Breast epithelium (tissue), 4 donors: ENCODE measurements at regions not wholly inside any gene's neighbourhood (a gene's known extent, or its start where the extent isn't known, plus 50 kb on each side); places are given as distances from the start of the nearest gene placed in this dataset.

Experiments used
- DNase-seq, 2 donors: peaks; one replicate each; pipeline ENCODE4 v3.0.0-alpha.2; 2019; ENCODE audit warnings: low spot score in 2 of 2
- H3K27ac ChIP-seq, 2 donors: fragments of 200-600 bp; sonication (generic) in 1 of 2; one replicate each; pipeline ENCODE4 v1.5.1; 2016 to 2019; ENCODE audit warnings: mild to moderate bottlenecking in 1 of 2
- H3K27me3 ChIP-seq, 2 donors: fragments of 200-600 bp; sonication (generic) in 1 of 2; one replicate each; pipeline versions ENCODE4 v1.5.1 to v1.6.0; 2017 to 2019; ENCODE audit warnings: control low read depth in 1 of 2, mild to moderate bottlenecking in 1 of 2
- H3K36me3 ChIP-seq: fragments of 200-600 bp; one replicate; pipeline ENCODE4 v1.5.1; 2019
- H3K4me1 ChIP-seq, 2 donors: fragments of 200-600 bp; sonication (generic); one replicate each; pipeline ENCODE4 v1.5.1; 2016 to 2019; ENCODE audit warnings: control low read depth in 1 of 2
- H3K4me3 ChIP-seq, 3 donors: fragments of 200-600 bp; sonication (generic); 1 replicate in 2 of 3; 2 replicates in 1 of 3; pipeline ENCODE4 v1.5.1; 2016 to 2019; ENCODE audit warnings: mild to moderate bottlenecking in 3 of 3, moderate library complexity in 2 of 3
- H3K9me3 ChIP-seq, 2 donors: fragments of 200-600 bp; sonication (generic) in 1 of 2; one replicate each; pipeline ENCODE4 v1.5.1; 2016 to 2019; ENCODE audit warnings: control low read depth in 1 of 2
- POLR2A ChIP-seq: fragments of 450-650 bp; IDR thresholded peaks from one replicate; pipeline ENCODE4 v1.6.1; 2016; ENCODE audit warnings: antibody characterized with exemption, mild to moderate bottlenecking, moderate library complexity
- POLR2AphosphoS5 ChIP-seq, 3 donors: sonication (generic); formaldehyde crosslinking; IDR thresholded peaks; one replicate each; pipeline ENCODE4 v1.6.1; 2017; ENCODE audit warnings: antibody characterized with exemption in 3 of 3
- intact Hi-C: fragments of 100-400 bp; cut with DNase I; formaldehyde crosslinking; loops from one replicate; pipeline ENCODE4 v1.15.1; 2023; ENCODE audit warnings: low total_unique reads
- TF ChIP-seq, protein P1 (sequence below), 3 donors: fragments of 450-650 bp; IDR thresholded peaks; one replicate each; pipeline ENCODE4 v1.5.1; 2016 to 2017; ENCODE audit warnings: antibody characterized with exemption in 3 of 3, mild to moderate bottlenecking in 3 of 3, moderate library complexity in 3 of 3

DNA sequence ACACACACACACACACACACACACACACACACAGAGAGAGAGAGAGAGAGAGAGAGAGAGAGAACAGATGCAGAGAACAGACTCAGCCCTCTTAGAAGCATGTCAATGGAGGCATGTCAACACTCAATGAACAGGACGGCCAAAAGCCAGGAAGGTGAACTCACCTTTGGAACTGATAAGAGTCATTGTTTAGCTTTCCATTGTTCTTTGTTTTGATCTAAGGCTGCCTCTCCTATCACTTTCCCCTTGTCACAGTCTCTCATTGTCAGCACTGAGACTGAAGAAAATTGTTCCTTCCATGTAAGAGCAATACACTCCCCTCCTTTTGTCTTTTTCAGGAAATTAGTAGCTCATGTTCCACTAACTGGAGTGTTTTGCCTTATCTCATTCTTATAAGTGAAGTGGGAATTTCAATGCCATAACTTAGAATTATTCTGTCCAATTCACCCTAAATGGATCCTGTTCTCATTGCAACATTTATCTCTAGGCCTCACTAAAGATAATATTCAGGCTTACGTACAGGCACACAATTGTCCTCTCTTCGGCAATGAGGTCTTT is 218.0 kb downstream of the DUSP6 start:
- H3K36me3 ChIP-seq: no peaks in the 10 kb centered on the region
- TF ChIP-seq, protein P1, sequence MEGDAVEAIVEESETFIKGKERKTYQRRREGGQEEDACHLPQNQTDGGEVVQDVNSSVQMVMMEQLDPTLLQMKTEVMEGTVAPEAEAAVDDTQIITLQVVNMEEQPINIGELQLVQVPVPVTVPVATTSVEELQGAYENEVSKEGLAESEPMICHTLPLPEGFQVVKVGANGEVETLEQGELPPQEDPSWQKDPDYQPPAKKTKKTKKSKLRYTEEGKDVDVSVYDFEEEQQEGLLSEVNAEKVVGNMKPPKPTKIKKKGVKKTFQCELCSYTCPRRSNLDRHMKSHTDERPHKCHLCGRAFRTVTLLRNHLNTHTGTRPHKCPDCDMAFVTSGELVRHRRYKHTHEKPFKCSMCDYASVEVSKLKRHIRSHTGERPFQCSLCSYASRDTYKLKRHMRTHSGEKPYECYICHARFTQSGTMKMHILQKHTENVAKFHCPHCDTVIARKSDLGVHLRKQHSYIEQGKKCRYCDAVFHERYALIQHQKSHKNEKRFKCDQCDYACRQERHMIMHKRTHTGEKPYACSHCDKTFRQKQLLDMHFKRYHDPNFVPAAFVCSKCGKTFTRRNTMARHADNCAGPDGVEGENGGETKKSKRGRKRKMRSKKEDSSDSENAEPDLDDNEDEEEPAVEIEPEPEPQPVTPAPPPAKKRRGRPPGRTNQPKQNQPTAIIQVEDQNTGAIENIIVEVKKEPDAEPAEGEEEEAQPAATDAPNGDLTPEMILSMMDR (IDR thresholded peaks at IDR 0.05): no peak
- no peak for TF ChIP-seq POLR2AphosphoS5 (IDR thresholded peaks at IDR 0.05)
- no peak for TF ChIP-seq POLR2A
- no peaks in the 10 kb centered on the region for H3K27me3 ChIP-seq
- intact Hi-C loops: loop anchor here (5.0 kb wide), 1 partner anchor 647 kb away; no protein-coding TSS in a partner anchor
- no peak for DNase-seq
- no peaks in the 10 kb centered on the region for H3K4me1 ChIP-seq
- H3K4me3 ChIP-seq: no peak overlapping the region
- H3K27ac ChIP-seq: no peak overlapping the region
- no peaks in the 10 kb centered on the region for H3K9me3 ChIP-seq

DNA sequence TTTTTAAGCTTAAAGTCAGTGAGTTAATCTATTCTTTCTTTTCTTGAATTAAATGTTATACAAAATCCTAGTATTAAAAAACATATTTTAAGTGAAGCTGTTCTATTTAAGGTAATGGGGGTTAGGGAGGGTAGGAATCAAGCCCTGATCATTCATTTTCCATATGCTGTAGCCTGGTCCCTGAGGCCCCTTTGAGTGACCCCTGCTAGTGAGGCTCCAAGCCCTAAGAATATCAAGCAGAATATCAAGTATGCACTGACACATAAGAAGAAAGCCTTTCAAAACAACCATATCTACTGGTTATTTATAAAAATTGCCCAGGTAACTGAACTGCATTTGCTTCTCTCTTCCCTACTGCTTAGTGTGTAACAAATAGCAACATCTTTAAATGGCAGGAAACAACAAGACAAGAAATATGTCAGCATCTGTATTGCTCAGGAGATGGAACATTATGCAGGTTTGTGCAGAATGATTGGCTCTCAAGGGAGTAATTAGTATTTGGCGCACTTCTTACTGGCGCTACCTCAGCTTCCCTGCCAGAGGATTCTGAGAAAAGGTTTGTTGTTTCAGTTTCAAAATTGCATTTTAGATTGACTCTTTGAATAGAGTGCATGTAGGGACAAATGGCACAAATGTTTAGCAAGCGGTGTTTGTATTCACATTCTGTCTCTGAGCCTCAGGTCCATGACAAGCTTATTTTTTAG is 223.0 kb downstream of the DUSP6 start:
- Histone ChIP-seq H3K9me3 (no peaks in the 10 kb centered on the region), H3K36me3 (no peaks in the 10 kb centered on the region), H3K27ac (no peak overlapping the region), H3K4me1 (no peaks in the 10 kb centered on the region), H3K27me3 (no peaks in the 10 kb centered on the region), H3K4me3 (no peak overlapping the region)
- TF ChIP-seq, protein P1 (IDR thresholded peaks at IDR 0.05): no peak
- TF ChIP-seq POLR2AphosphoS5 (IDR thresholded peaks at IDR 0.05) (no peak), POLR2A (no peak)
- intact Hi-C loops: no loop called here
- no peak for DNase-seq

DNA sequence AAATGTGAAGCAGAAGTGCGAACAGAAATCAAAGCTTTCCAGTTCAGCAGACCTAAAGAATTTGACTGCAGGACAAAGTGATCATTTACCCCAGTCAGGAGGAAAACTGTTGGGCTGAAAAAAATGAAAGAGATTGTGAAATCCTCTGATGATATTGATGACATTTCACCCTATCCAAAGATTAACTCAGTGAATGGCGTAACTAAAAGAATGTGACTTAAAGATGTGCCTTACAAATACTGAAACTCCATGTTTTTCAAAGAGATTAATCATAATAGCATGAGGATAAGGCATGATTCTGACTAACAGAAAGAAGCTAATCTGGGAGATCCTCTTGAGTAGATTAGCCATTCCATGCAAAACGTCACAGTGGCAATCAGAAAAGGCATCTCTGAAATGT is 225.6 kb downstream of the DUSP6 start:
- TF ChIP-seq, protein P1 (IDR thresholded peaks at IDR 0.05): no peak
- no peak for TF ChIP-seq POLR2A
- no peak for TF ChIP-seq POLR2AphosphoS5 (IDR thresholded peaks at IDR 0.05)
- Histone ChIP-seq H3K27me3 (no peaks in the 10 kb centered on the region), H3K36me3 (no peaks in the 10 kb centered on the region), H3K9me3 (no peaks in the 10 kb centered on the region), H3K27ac (no peak overlapping the region), H3K4me3 (no peak overlapping the region), H3K4me1 (no peaks in the 10 kb centered on the region)
- DNase-seq: no peak
- intact Hi-C loops: no loop called here

DNA sequence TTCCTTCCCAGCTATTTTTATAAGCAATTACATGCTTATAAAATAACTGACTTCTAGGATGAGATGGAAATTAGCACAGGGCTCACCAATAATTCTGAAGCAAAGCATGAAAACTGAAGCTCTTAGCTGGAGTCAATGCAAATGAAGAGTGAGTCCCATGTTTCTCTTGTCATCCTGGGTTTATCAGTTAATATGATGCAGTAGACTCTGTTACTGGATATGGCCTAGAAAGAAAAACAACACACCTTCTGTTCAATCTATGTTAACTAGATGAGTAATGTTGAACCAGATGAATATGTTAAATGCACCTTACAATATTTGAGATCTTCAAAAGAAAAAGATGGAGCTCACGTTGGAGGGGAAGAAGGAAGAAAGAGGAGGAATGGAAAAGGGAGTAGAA is 229.4 kb downstream of the DUSP6 start:
- intact Hi-C loops: no loop called here
- no peak overlapping the region for H3K27ac ChIP-seq
- H3K9me3 ChIP-seq: no peaks in the 10 kb centered on the region
- H3K36me3 ChIP-seq: no peaks in the 10 kb centered on the region
- no peak overlapping the region for H3K4me3 ChIP-seq
- DNase-seq: no peak
- H3K27me3 ChIP-seq: no peaks in the 10 kb centered on the region
- TF ChIP-seq, protein P1 (IDR thresholded peaks at IDR 0.05): no peak
- TF ChIP-seq POLR2A (no peak), POLR2AphosphoS5 (IDR thresholded peaks at IDR 0.05) (no peak)
- H3K4me1 ChIP-seq: no peaks in the 10 kb centered on the region

DNA sequence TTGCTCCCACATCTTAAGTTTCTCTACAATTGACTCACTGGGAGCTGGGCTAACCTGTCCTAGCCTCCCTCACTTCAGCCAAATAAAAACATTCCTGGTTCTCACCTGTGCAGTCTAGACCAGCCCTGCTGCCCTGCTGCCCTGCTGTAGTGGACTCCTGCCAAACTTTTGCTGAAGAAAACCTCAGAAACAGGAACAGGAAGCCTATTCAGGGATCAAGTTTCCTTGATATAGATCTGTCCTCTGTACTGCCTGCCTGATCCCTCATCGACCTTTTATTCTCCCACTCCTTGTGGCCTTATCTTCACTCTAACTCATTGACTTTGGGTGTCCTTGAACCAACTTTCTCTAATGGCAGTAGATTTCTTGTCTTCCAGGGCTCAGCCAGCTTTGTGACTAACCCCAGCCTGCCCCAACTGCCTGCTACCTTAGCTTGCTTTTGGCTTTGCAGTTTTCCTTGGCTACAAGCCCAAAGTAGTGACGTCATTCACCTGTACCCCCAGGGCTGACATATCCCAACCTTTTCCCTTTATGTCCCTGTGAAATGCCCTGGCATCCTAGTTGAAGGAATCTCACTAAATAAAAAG is 234.8 kb downstream of the DUSP6 start:
- Histone ChIP-seq H3K27me3 (no peaks in the 10 kb centered on the region), H3K36me3 (no peaks in the 10 kb centered on the region), H3K4me3 (no peak overlapping the region), H3K4me1 (no peaks in the 10 kb centered on the region), H3K9me3 (no peaks in the 10 kb centered on the region), H3K27ac (peak overlapping the region; percentile 41 to 71)
- TF ChIP-seq, protein P1 (IDR thresholded peaks at IDR 0.05): no peak
- peak in 1 of 3 donors; percentile 38 for TF ChIP-seq POLR2AphosphoS5 (IDR thresholded peaks at IDR 0.05)
- intact Hi-C loops: no loop called here
- peak; percentile 57 to 70 for DNase-seq
